Endothelial cell of umbilical vein (primary cell): ENCODE measurements at regions not wholly inside any gene's neighbourhood (a gene's known extent, or its start where the extent isn't known, plus 50 kb on each side); places are given as distances from the start of the nearest gene placed in this dataset.

Experiments
- BruUV-seq: library from RNA; stranded (reverse); fragments of 400-500 nt; replicated peaks from 2 replicates; lab custom pipeline; 2021; lab: Mats Ljungman, UMichigan
- CTCF ChIA-PET: fragments of 300-600, 350-600 bp; sonication (Branson Sonifier 250); formaldehyde crosslinking; loops from one replicate; lab custom pipeline; 2021; ENCODE audit warnings: antibody characterized with exemption, inconsistent platforms; lab: Charles Lee
- POLR2A ChIA-PET: fragments of 300-600, 350-600 bp; sonication (Branson Sonifier 250); formaldehyde crosslinking; loops from one replicate; lab custom pipeline; 2021; ENCODE audit warnings: antibody characterized with exemption, inconsistent platforms; lab: Charles Lee
- DNase-seq: peaks from one replicate; pipeline ENCODE4 v3.0.0-alpha.2; 2011; ENCODE audit warnings: low read depth, low spot score
- FAIRE-seq: peaks from 2 replicates; lab custom pipeline; 2011; peaks lifted over from hg19 to GRCh38; lab: Jason Lieb, UNC
- H2AFZ ChIP-seq: 2 replicates; pipeline ENCODE4 v1.6.0; 2012; ENCODE audit warnings: low read depth, low read length, control low read depth, inconsistent platforms
- H3K27ac ChIP-seq: 2 replicates; pipeline ENCODE4 v1.5.1; 2011; ENCODE audit warnings: low read depth, mild to moderate bottlenecking, control low read depth, low read length, moderate library complexity; ENCODE audit not compliant: insufficient read depth
- H3K27me3 ChIP-seq, 2 experiments: 2 replicates each; pipeline versions ENCODE4 v1.6.0 to v1.6.1; 2011; ENCODE audit warnings: low read length in 2 of 2, mixed read lengths in 1 of 2; ENCODE audit not compliant: control insufficient read depth in 2 of 2, insufficient read depth in 2 of 2
- H3K36me3 ChIP-seq, 2 experiments: 2 replicates in 1 of 2; 3 replicates in 1 of 2; pipeline ENCODE4 v1.5.1; 2011; ENCODE audit warnings: low read length in 2 of 2, mild to moderate bottlenecking in 1 of 2, moderate library complexity in 1 of 2; ENCODE audit not compliant: control insufficient read depth in 2 of 2, insufficient read depth in 2 of 2; ENCODE audit errors: extremely low read depth in 1 of 2
- H3K4me1 ChIP-seq: 3 replicates; pipeline ENCODE4 v1.5.1; 2011; ENCODE audit warnings: mild to moderate bottlenecking, low read length; ENCODE audit not compliant: control insufficient read depth, insufficient read depth; ENCODE audit errors: extremely low read depth
- H3K4me2 ChIP-seq: 2 replicates; pipeline ENCODE4 v1.6.1; 2011; ENCODE audit warnings: low read length, control low read depth, mixed read lengths; ENCODE audit not compliant: insufficient read depth
- H3K4me3 ChIP-seq, 3 experiments: fragments of 200-600 bp in 1 of 3; sonication (generic), shearing (Covaris generic) in 1 of 3; replicated peaks in 1 of 3; 2 replicates each; pipeline ENCODE4 v1.5.1; 2011 to 2016; ENCODE audit warnings: control low read depth in 3 of 3, low read length in 3 of 3, mild to moderate bottlenecking in 2 of 3, inconsistent platforms in 1 of 3, low read depth in 1 of 3, moderate library complexity in 1 of 3; ENCODE audit not compliant: insufficient read depth in 1 of 3
- H3K79me2 ChIP-seq: 2 replicates; pipeline ENCODE4 v1.6.0; 2012; ENCODE audit warnings: low read length, inconsistent platforms; ENCODE audit not compliant: control insufficient read depth, insufficient read depth
- H3K9ac ChIP-seq: replicated peaks from 2 replicates; pipeline ENCODE3; 2011; ENCODE audit warnings: low read length, control low read depth; ENCODE audit not compliant: insufficient read depth; ENCODE audit errors: extremely low read depth
- H3K9me1 ChIP-seq: replicated peaks from 3 replicates; pipeline ENCODE4 v1.6.0; 2011; ENCODE audit warnings: mild to moderate bottlenecking, low read length; ENCODE audit not compliant: control insufficient read depth, insufficient read depth; ENCODE audit errors: extremely low read depth
- H3K9me3 ChIP-seq: replicated peaks from 2 replicates; pipeline ENCODE4 v1.5.1; 2012; ENCODE audit warnings: low read length, inconsistent platforms; ENCODE audit not compliant: control insufficient read depth, insufficient read depth
- H4K20me1 ChIP-seq: replicated peaks from 2 replicates; pipeline ENCODE3; 2011; ENCODE audit warnings: mild to moderate bottlenecking, low read length; ENCODE audit not compliant: control insufficient read depth, insufficient read depth; ENCODE audit errors: extremely low read depth
- EZH2 ChIP-seq: IDR thresholded peaks from 2 replicates; pipeline ENCODE4 v1.6.1; 2012; ENCODE audit warnings: borderline replicate concordance, low read depth, mild to moderate bottlenecking, moderate library complexity, low read length, inconsistent platforms; ENCODE audit not compliant: severe bottlenecking
- FOS ChIP-seq: IDR thresholded peaks from 2 replicates; pipeline ENCODE4 v1.6.1; 2011; ENCODE audit warnings: mild to moderate bottlenecking, low read length, moderate library complexity, borderline replicate concordance; ENCODE audit not compliant: insufficient read depth
- GATA2 ChIP-seq: IDR thresholded peaks from 2 replicates; pipeline ENCODE4 v1.7.0; 2011; ENCODE audit warnings: low read depth, mild to moderate bottlenecking, moderate library complexity, mixed read lengths, low read length; ENCODE audit not compliant: insufficient read length, insufficient read depth
- MYC ChIP-seq: IDR thresholded peaks from one replicate; pipeline ENCODE4 v1.6.1; 2011; ENCODE audit warnings: mild to moderate bottlenecking, low read depth, low read length
- POLR2A ChIP-seq: IDR thresholded peaks from 2 replicates; pipeline ENCODE4 v1.6.1; 2012; ENCODE audit warnings: low read depth, mild to moderate bottlenecking, control low read depth, low read length
- POLR2AphosphoS5 ChIP-seq: IDR thresholded peaks from 2 replicates; pipeline ENCODE4 v1.6.1; 2012; ENCODE audit warnings: low read depth, mild to moderate bottlenecking, control low read depth, low read length, moderate library complexity; ENCODE audit not compliant: insufficient read depth
- dilution Hi-C: fragments of 300-500 bp; cut with MboI; formaldehyde crosslinking; loops from one replicate; pipeline ENCODE4 v1.15.0; 2019; ENCODE audit warnings: low sequenced_read_pairs; ENCODE audit not compliant: extremely low pct_ligation_motif_present
- intact Hi-C: fragments of 100-400 bp; cut with micrococcal nuclease; formaldehyde crosslinking; loops from one replicate; pipeline ENCODE4 v1.10.0; 2022
- TF ChIP-seq, protein P1 (sequence below), 2 donors: IDR thresholded peaks; 1 replicate in 1 of 2; 2 replicates in 1 of 2; pipeline ENCODE4 v1.5.1; 2011; ENCODE audit warnings: low read length in 2 of 2, mild to moderate bottlenecking in 2 of 2, moderate library complexity in 2 of 2, control low read depth in 1 of 2, inconsistent platforms in 1 of 2, low read depth in 1 of 2; ENCODE audit not compliant: insufficient read depth in 1 of 2; ENCODE audit errors: extremely low read depth in 1 of 2

DNA sequence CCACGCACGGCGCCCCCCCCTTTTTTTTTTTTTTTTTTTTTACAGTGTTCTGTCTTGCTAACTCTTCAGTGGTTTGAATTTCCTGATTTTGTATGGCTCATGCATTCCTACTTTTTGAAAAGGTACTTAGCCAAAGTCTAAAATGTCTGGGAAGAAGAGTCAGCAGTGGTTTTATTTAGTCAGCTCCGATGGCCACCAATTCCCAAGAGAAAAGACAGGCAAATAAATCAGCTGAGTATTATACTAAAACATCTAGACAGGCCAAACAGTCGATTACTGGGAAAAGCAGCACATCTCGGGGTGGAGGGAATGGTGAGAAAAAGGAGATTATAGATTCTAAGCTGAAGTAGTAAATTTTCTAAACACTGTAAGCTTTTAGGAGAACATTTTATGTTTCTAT is 192.5 kb upstream of the ZRANB2 start:
- ChIA-PET POLR2A (no interaction called here), CTCF (interaction anchor here (0.6 to 1.4 kb wide), 2 partner anchors 10 to 33 kb away, joined by 3 read pairs; no protein-coding TSS in a partner anchor)
- Histone ChIP-seq H3K4me3 (no peak overlapping the region), H3K9me3 (no peaks in the 10 kb centered on the region), H3K36me3 (no peaks in the 10 kb centered on the region), H3K4me1 (no peaks in the 10 kb centered on the region), H3K9me1 (no peaks in the 10 kb centered on the region), H4K20me1 (no peaks in the 10 kb centered on the region), H3K9ac (no peak overlapping the region), H2AFZ (no peak overlapping the region), H3K79me2 (no peaks in the 10 kb centered on the region), H3K27ac (no peak overlapping the region), H3K27me3 (no peaks in the 10 kb centered on the region), H3K4me2 (no peak overlapping the region)
- dilution Hi-C loops (no loop called here), intact Hi-C loops (no loop called here)
- no TSS peak for BruUV-seq
- FAIRE-seq (no peak), DNase-seq (no peak)
- TF ChIP-seq EZH2 (no peak), FOS (no peak), GATA2 (no peak), POLR2A (no peak), MYC (no peak), POLR2AphosphoS5 (no peak)
- TF ChIP-seq, protein P1, sequence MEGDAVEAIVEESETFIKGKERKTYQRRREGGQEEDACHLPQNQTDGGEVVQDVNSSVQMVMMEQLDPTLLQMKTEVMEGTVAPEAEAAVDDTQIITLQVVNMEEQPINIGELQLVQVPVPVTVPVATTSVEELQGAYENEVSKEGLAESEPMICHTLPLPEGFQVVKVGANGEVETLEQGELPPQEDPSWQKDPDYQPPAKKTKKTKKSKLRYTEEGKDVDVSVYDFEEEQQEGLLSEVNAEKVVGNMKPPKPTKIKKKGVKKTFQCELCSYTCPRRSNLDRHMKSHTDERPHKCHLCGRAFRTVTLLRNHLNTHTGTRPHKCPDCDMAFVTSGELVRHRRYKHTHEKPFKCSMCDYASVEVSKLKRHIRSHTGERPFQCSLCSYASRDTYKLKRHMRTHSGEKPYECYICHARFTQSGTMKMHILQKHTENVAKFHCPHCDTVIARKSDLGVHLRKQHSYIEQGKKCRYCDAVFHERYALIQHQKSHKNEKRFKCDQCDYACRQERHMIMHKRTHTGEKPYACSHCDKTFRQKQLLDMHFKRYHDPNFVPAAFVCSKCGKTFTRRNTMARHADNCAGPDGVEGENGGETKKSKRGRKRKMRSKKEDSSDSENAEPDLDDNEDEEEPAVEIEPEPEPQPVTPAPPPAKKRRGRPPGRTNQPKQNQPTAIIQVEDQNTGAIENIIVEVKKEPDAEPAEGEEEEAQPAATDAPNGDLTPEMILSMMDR (IDR thresholded peaks at IDR 0.05; ENCODE audit: extremely low read depth in 1 of 2, insufficient read depth in 1 of 2, low read depth in 1 of 2, low read length in 2 of 2), result no peak
